NCI-H2107 treated with DMSO at 0.1 percent for 48 hours (cell line): ENCODE measurements at regions not wholly inside any gene's neighbourhood (a gene's known extent, or its start where the extent isn't known, plus 50 kb on each side); places are given as distances from the start of the nearest gene placed in this dataset.

Experiments used
- DNase-seq: peaks from one replicate; lab custom pipeline; 2025; ENCODE audit not compliant: unreplicated experiment; lab: John Stamatoyannopoulos, UW

GRCh38 chr13:31441800-31442510 is 242.2 kb downstream of the B3GLCT start:
- no peak for DNase-seq

- no peak for DNase-seq
Measured at GRCh38 chr13:31442571-31442970, 242.8 kb downstream of the B3GLCT start.

DNA sequence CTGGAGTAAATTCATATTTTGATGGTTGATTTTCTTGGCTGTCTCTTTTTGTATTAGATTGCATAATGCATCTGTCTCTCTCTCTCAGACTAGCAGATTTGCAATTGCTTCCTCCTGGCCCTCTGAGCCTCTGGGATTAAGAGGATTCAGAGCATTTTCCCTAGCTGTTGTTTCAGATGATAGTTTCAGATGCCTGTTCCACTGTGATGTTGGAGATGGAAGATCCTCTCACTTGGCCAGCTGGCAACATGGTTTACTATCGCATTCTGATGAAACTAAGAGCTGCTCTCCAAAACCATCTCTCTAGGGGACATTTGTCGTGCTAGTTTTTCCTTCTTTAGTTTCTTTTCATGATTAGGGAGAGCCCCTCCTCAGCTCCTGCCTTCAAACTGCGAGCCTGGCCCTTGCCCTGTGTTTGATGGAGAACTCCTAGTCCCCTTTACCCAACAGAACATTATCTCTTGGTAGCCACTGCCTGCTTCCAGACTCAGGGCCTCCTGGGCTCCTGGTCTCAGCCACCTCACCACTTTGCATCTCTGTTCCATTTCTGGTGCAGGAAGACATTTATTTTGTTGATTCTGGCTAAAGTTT is 244.6 kb downstream of the B3GLCT start:
- no peak for DNase-seq

- no peak for DNase-seq
Measured at GRCh38 chr13:31452525-31452924, 252.8 kb downstream of the B3GLCT start.

DNA sequence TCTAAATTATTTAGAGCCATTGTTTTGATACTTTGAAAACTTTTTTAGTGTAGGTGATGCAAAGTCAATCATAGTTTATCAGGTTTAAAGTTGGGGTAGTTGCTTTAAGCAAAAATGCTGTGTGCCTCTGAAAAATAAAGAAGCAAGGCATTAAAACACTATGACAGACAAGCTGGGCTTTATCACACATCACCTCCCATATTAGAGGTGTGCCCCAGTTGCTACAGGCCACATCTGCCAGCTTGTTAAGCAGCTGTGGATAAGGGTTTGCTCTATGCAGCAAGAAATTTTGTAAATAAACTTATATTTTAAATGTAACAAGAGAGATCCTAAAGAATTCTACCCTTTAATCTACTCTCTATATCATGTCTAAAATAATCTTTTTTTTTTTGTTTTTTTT is 255.8 kb downstream of the B3GLCT start:
- DNase-seq: no peak

- no peak for DNase-seq
Measured at GRCh38 chr13:31456056-31456455, 256.3 kb downstream of the B3GLCT start.

- no peak for DNase-seq
Measured at GRCh38 chr13:31460061-31460460, 260.3 kb downstream of the B3GLCT start.

GRCh38 chr13:31461923-31462322 is 262.1 kb downstream of the B3GLCT start:
- DNase-seq: no peak

GRCh38 chr13:31462766-31463165 is 263.0 kb downstream of the B3GLCT start:
- no peak for DNase-seq

GRCh38 chr13:31468114-31468902 is 268.5 kb downstream of the B3GLCT start:
- no peak for DNase-seq

DNA sequence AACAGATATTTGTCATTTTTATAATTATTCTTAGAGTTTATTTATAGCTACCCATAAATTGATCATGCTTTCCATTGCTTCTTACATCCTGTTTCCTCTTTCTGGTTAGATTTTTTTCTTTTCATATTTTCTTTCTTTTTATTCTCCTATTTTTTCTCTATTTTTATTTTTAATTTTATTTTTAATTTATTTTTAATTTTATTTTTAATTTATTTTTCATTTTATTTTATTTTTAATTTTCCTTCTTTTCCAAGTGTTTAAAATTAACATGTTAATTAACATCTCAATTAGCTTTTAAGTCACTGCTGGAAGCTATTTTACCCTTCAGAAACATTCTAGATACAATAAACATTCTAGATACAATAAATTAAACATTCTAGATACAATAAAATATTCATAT is 269.6 kb downstream of the B3GLCT start:
- DNase-seq: no peak

- DNase-seq: no peak
Measured at GRCh38 chr13:31476266-31476665, 263.1 kb upstream of the RXFP2 start.

- DNase-seq: no peak
Measured at GRCh38 chr13:31476753-31477152, 262.6 kb upstream of the RXFP2 start.

DNA sequence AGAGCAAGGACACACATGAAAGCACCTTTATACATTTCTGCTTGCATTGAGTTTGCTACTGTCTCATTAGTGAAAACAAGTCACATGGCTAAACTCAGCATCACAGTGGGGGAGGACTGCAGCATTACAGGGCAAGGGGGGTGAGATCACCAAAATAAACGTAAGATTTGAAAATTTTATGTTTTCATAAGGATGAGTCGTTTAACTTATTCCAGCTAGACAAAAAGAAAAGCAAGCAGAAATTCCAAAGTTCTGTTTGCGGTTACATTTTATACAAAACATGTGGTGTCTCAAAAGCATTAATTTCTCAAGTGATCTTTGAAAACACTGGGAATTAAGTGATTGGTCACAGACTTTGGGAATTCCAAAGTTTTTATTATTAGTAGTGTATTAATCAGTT is 261.4 kb upstream of the RXFP2 start:
- DNase-seq: no peak

DNA sequence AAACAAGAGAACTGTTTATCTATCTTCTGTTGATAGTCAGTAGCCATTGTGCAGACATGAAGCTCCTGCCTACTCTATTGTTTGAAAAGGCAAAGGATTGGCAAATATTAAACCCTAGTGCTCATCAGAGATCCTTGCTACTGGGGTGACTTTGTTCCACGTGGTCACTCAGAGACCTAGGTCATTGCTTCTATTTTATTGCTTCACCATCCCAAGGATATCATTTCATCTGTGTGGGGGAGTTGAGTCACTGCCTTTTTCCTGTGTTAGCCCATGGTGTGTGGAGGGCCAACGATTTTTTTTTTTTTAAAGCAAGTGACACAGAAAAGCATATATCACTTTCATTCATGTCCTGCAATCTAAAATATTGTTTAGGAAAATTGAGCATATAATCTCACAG is 254.1 kb upstream of the RXFP2 start:
- no peak for DNase-seq

DNA sequence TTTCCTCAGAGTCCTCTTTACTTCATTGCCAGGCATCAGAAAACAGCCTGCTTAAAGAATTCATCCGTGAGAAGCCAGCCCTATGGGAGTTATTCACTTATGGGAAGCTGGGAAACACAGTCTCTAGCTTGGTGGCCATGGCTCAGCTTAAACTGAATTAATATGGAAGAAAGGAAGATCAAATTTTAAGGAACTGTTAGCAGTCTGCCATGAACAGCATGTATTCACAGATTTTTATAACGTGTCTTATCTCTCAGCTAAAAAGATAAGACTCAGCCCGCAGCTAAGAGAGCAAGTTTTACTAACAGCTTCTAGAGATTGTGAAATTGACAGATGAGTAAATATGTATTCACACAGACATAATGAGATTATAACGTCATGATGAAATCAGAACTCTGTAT is 253.7 kb upstream of the RXFP2 start:
- DNase-seq: no peak

- DNase-seq: no peak
Measured at GRCh38 chr13:31495336-31495735, 244.0 kb upstream of the RXFP2 start.

GRCh38 chr13:31499274-31499673 is 240.1 kb upstream of the RXFP2 start:
- DNase-seq: no peak

DNA sequence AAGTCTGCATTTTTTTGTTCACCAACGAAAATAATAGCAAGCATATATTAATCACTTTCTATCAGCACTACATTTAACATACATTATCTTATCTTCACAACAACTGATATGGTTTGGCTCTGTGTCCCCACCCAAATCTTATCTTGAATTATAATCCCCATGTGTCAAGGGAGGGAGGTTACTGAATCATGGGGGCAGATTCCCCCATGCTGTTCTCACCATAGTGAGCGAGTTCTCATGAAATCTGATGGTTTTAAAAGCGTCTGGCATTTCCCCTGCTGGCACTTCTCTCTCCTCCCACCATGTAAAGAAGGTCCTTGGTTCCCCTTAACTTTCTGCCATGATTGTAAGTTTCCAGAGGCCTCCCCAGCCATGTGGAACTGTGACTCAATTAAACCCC is 235.7 kb upstream of the RXFP2 start:
- no peak for DNase-seq

- DNase-seq: no peak
Measured at GRCh38 chr13:31504918-31505317, 234.4 kb upstream of the RXFP2 start.

DNA sequence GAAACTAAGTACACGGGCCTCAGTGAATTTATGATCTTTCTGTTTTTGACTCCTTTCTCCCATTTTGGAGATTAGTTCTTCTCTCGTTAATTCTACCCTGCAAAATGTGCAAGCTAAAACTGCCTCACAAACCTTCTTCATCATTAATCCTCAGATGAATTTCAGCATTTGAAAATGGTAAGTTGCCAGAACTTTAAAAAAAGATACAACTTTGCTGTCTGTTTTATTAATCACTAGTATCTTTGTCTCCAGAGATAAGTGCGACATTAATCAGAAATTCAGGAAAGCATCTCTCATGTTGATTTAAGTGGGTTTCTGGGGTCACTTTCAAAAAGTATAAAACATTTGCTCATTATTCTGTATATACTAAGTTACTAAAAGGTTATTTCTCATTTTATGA is 227.0 kb upstream of the RXFP2 start:
- no peak for DNase-seq

DNA sequence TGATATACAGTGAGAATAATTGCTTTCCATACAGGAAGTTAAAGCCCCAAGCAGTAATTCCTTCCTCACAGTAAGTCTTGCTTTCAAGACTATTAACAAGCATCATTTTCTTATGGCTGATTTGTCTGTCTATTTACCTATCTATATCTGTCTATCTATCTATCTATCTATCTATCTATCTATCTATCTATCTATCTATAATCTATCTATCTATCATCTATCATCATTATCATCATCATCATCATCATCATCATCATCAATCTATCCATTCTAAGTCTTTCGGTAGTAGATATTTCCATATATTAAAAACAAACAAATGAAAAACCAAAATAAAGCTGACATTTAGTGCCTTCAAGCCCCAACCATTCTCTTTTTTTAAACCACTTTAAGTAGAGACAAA is 224.4 kb upstream of the RXFP2 start:
- no peak for DNase-seq
